SH-SY5Y (cell line): ENCODE measurements at regions not wholly inside any gene's neighbourhood (a gene's known extent, or its start where the extent isn't known, plus 50 kb on each side); places are given as distances from the start of the nearest gene placed in this dataset.

ENCODE experiments used
- GATA2 ChIP-seq: IDR thresholded peaks from 2 replicates; pipeline ENCODE4 v1.6.1; 2011; ENCODE audit warnings: mild to moderate bottlenecking, low read depth, low read length
- GATA3 ChIP-seq: IDR thresholded peaks from 2 replicates; pipeline ENCODE4 v1.6.1; 2011; ENCODE audit warnings: low read depth, mild to moderate bottlenecking, low read length, moderate library complexity

DNA sequence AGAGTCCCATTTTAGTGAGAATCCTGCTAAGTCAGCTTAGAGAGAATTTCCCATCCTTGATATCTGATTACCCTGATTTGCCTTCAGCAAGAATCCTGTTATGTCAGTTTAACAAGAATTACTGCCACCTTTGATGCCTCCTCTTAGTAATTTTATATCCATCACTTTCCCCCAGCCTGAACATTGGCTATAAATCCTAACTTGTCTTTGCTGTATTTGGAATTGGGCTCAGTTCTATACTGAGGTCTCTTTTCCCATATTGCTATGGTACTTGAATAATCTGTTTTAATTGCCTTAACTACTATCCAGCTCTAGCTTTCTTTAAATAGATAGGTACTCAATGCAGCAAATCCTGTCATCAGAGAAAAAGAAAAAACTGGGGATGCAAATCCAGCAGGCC, 842.0 kb upstream of the ADAMTS5 start:
- TF ChIP-seq GATA2 (no peak), GATA3 (no peak)
